IPS-NIHi11 (cell line): ENCODE measurements at regions not wholly inside any gene's neighbourhood (a gene's known extent, or its start where the extent isn't known, plus 50 kb on each side); places are given as distances from the start of the nearest gene placed in this dataset.

Experiments used
- DNase-seq: peaks from one replicate; pipeline ENCODE4 v3.0.0; 2012; ENCODE audit warnings: mixed read lengths, low spot score

GRCh38 chr18:52287151-52287550, 52.8 kb upstream of the DCC start:
- no peak for DNase-seq

DNA sequence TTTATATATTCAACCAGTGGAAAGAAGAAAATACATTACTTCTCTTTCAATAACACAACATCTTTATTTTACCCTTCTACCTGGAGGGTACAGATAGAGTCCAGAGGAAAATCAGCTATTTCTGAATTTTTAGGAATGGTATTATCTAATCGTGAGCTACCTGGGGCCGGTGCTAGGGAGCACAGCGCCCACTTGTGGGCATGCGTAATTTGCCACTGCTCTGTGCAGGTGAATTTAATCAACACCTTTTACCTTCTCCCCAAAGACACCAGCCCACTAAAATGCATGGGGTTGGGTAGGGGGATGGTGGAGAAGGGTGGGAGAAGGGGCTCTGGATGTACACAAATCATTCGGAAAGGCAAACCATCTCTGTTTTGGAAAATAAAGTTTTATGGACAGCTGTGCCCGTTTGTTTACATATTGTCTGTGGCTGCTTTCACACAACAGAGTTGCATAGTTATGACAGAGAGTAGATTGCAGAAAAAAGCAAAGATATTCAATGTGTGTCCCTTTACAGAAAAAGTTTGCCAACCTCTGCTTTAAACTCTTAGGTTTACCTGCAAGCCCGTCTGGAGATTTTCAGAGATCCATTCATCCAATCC, 51.5 kb upstream of the DCC start:
- peak; percentile 45 for DNase-seq

DNA sequence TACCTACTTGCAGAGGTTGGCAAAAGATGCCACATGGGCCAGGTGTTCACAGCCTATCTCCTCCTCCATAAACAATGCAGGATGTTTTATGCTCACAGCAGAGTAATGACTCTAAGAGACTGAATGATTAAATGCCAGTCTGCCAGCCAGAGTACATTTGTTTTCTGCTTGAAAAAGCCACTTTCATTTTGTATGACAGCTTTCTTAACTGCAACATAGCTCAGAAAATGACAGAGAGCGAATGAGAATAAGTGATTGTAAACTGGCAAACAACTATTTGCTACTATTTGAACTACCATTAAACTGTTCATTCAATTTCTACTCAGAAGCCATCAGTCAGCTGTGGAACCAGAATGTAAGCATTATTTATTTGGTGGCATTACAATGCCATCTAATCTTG, 50.6 kb upstream of the DCC start:
- DNase-seq = no peak
